K562 (cell line): ENCODE measurements at regions not wholly inside any gene's neighbourhood (a gene's known extent, or its start where the extent isn't known, plus 50 kb on each side); places are given as distances from the start of the nearest gene placed in this dataset.

Experiments used
- ATAC-seq: fragments of 200-7000 bp; cut with Tn5 transposase; 3 replicates; pipeline ENCODE4 v1.9.1; 2020; ENCODE audit warnings: moderate library complexity
- BruUV-seq: library from RNA; stranded (reverse); fragments of 400-500 nt; replicated peaks from 2 replicates; lab custom pipeline; 2021; lab: Mats Ljungman, UMichigan
- CTCF ChIA-PET: fragments of 300-600 bp; formaldehyde crosslinking; extraction: SDS; loops from one replicate; lab custom pipeline; 2021; ENCODE audit warnings: low intra/inter-chr PET ratio; lab: Yijun Ruan, JAX
- POLR2A ChIA-PET: fragments of 300-600, 350-650 bp; sonication (Branson Sonifier 250); formaldehyde crosslinking; extraction: SDS; loops from one replicate; lab custom pipeline; 2021; ENCODE audit warnings: antibody characterized with exemption, inconsistent platforms; lab: Yijun Ruan, JAX
- DNase-seq, 4 experiments: peaks; one replicate each; pipeline versions ENCODE4 v3.0.0 to v3.0.0-alpha.2; 2011 to 2018; ENCODE audit warnings: low spot score in 3 of 4, mixed read lengths in 3 of 4; ENCODE audit errors: extremely low read depth in 1 of 4
- FAIRE-seq: peaks from 2 replicates; lab custom pipeline; 2011; peaks lifted over from hg19 to GRCh38; lab: Jason Lieb, UNC
- H2AFZ ChIP-seq: 2 replicates; pipeline ENCODE4 v1.6.0; 2011; ENCODE audit warnings: low read depth, low read length, control low read depth, inconsistent platforms
- H3K27ac ChIP-seq: fragments of 200-600 bp; 3 replicates; pipeline ENCODE4 v1.8.0; 2011; ENCODE audit warnings: low read depth, mild to moderate bottlenecking, control low read depth, inconsistent platforms, low read length, moderate library complexity, mixed read lengths; ENCODE audit errors: extremely low read depth
- H3K27me3 ChIP-seq, 2 experiments: fragments of 300-600 bp in 1 of 2; 2 replicates in 1 of 2; 3 replicates in 1 of 2; pipeline versions ENCODE4 v1.6.0 to v1.8.0; 2011; ENCODE audit warnings: inconsistent platforms in 2 of 2, low read length in 2 of 2, mild to moderate bottlenecking in 1 of 2, mixed read lengths in 1 of 2, moderate library complexity in 1 of 2; ENCODE audit not compliant: control insufficient read depth in 2 of 2, insufficient read depth in 2 of 2
- H3K36me3 ChIP-seq: fragments of 300-600 bp; 3 replicates; pipeline ENCODE4 v1.8.0; 2011; ENCODE audit warnings: mild to moderate bottlenecking, low read length, inconsistent platforms; ENCODE audit not compliant: control insufficient read depth, insufficient read depth
- H3K4me1 ChIP-seq, 2 experiments: fragments of 200-600 bp in 1 of 2; replicated peaks in 1 of 2; 2 replicates in 1 of 2; 3 replicates in 1 of 2; pipeline versions ENCODE4 v1.5.1 to v1.8.0; 2011; ENCODE audit warnings: inconsistent platforms in 2 of 2, low read length in 2 of 2, mild to moderate bottlenecking in 1 of 2, mixed read lengths in 1 of 2, moderate library complexity in 1 of 2; ENCODE audit not compliant: control insufficient read depth in 2 of 2, insufficient read depth in 2 of 2
- H3K4me2 ChIP-seq: 2 replicates; pipeline ENCODE4 v1.6.1; 2011; ENCODE audit warnings: low read length, control low read depth, inconsistent platforms, mixed read lengths; ENCODE audit not compliant: insufficient read depth
- H3K4me3 ChIP-seq: fragments of 200-600 bp; sonication (generic), shearing (Covaris generic); 2 replicates; pipeline ENCODE4 v1.5.1; 2016; ENCODE audit warnings: control low read depth, inconsistent platforms
- H3K79me2 ChIP-seq: fragments of 200-600 bp; 3 replicates; pipeline ENCODE4 v1.8.0; 2011; ENCODE audit warnings: low read length, inconsistent platforms; ENCODE audit not compliant: control insufficient read depth, insufficient read depth
- H3K9ac ChIP-seq, 2 experiments: 2 replicates each; pipeline versions ENCODE4 v1.6.0 to v1.6.1; 2011; ENCODE audit warnings: low read depth in 2 of 2, low read length in 2 of 2, control low read depth in 1 of 2, inconsistent platforms in 1 of 2, mild to moderate bottlenecking in 1 of 2, mixed read lengths in 1 of 2; ENCODE audit not compliant: insufficient read depth in 1 of 2
- H3K9me1 ChIP-seq: one replicate; pipeline ENCODE4 v1.6.0; 2011; ENCODE audit warnings: inconsistent platforms, mild to moderate bottlenecking, low read length, moderate library complexity; ENCODE audit not compliant: control insufficient read depth, insufficient read depth
- H3K9me3 ChIP-seq: replicated peaks from 2 replicates; pipeline ENCODE4 v1.5.1; 2011; ENCODE audit warnings: low read depth, low read length, inconsistent platforms; ENCODE audit not compliant: control insufficient read depth, insufficient read depth
- H4K20me1 ChIP-seq: replicated peaks from 2 replicates; pipeline ENCODE4 v1.6.1; 2011; ENCODE audit warnings: low read length, inconsistent platforms, mixed read lengths; ENCODE audit not compliant: control insufficient read depth, insufficient read depth
- ATF1 ChIP-seq, 2 experiments: fragments of 450-650 bp in 1 of 2; IDR thresholded peaks; 2 replicates each; pipeline ENCODE4 v1.6.1; 2016; ENCODE audit warnings: missing compliant biosample characterization in 1 of 2, missing genetic modification characterization in 1 of 2
- CHD4 ChIP-seq: fragments of 200-600 bp; sonication (generic); IDR thresholded peaks from 3 replicates; pipeline ENCODE4 v1.6.1; 2012; ENCODE audit warnings: low read depth, mild to moderate bottlenecking, mixed read lengths, low read length, inconsistent platforms; ENCODE audit not compliant: insufficient read depth, insufficient replicate concordance, poor library complexity, severe bottlenecking
- HDAC2 ChIP-seq: fragments of 450-650 bp; IDR thresholded peaks from 2 replicates; pipeline ENCODE4 v1.6.1; 2016; ENCODE audit warnings: mild to moderate bottlenecking
- JUND ChIP-seq, 2 experiments: IDR thresholded peaks; 2 replicates in 1 of 2; 3 replicates in 1 of 2; pipeline ENCODE4 v1.6.1; 2011; ENCODE audit warnings: borderline replicate concordance in 2 of 2, low read depth in 2 of 2, low read length in 2 of 2, improper control_type of control experiment in 1 of 2, missing biosample characterization in 1 of 2, missing genetic modification characterization in 1 of 2, missing genetic modification reagents in 1 of 2
- KAT2B ChIP-seq: IDR thresholded peaks from one replicate; pipeline ENCODE4 v1.6.1; 2012; ENCODE audit warnings: low read depth, mild to moderate bottlenecking, control low read depth, inconsistent platforms, low read length, moderate library complexity
- MED1 ChIP-seq: sonication (generic); formaldehyde crosslinking; IDR thresholded peaks from 2 replicates; pipeline ENCODE4 v1.8.1; 2023; ENCODE audit warnings: missing genetic modification reagents, borderline replicate concordance
- NFE2 ChIP-seq: IDR thresholded peaks from 2 replicates; pipeline ENCODE4 v1.6.1; 2014; ENCODE audit warnings: antibody characterized with exemption, low read depth
- SAFB ChIP-seq: fragments of 200-400 bp; formaldehyde crosslinking; IDR thresholded peaks from 2 replicates; pipeline ENCODE4 v1.6.1; 2017; ENCODE audit warnings: low read depth, low read length, borderline replicate concordance
- SP2 ChIP-seq: IDR thresholded peaks from 2 replicates; pipeline ENCODE4 v1.6.1; 2011; ENCODE audit warnings: mild to moderate bottlenecking, low read depth, low read length, moderate library complexity; ENCODE audit not compliant: poor library complexity, severe bottlenecking; ENCODE audit errors: extremely low read depth
- SRSF9 ChIP-seq: fragments of 200-400 bp; formaldehyde crosslinking; IDR thresholded peaks from 2 replicates; pipeline ENCODE4 v1.6.1; 2017; ENCODE audit warnings: low read depth, low read length, borderline replicate concordance
- TAF7 ChIP-seq: fragments of 450-650 bp; IDR thresholded peaks from 2 replicates; pipeline ENCODE4 v1.6.1; 2016; ENCODE audit warnings: missing genetic modification characterization, missing compliant biosample characterization
- TARDBP ChIP-seq: fragments of 450-650 bp; IDR thresholded peaks from 2 replicates; pipeline ENCODE4 v1.6.1; 2016
- TEAD4 ChIP-seq, 2 experiments: sonication (generic) in 1 of 2; formaldehyde crosslinking in 1 of 2; IDR thresholded peaks; 2 replicates each; pipeline versions ENCODE4 v1.6.1 to v1.8.0; 2012 to 2022; ENCODE audit warnings: borderline replicate concordance in 1 of 2, inconsistent platforms in 1 of 2, low read length in 1 of 2, mild to moderate bottlenecking in 1 of 2, missing genetic modification reagents in 1 of 2
- ZNF232 ChIP-seq: sonication (generic); formaldehyde crosslinking; IDR thresholded peaks from 2 replicates; pipeline ENCODE4 v1.8.0; 2022; ENCODE audit warnings: mild to moderate bottlenecking, missing genetic modification reagents
- ZNF24 ChIP-seq: fragments of 450-650 bp; IDR thresholded peaks from 2 replicates; pipeline ENCODE4 v1.6.1; 2016
- ZNF354B ChIP-seq: fragments of 250-450 bp; sonication (Bioruptor Pico); IDR thresholded peaks from 2 replicates; pipeline ENCODE4 v1.4.0; 2020
- ZNF644 ChIP-seq: fragments of 200-800 bp; sonication (Bioruptor generic); IDR thresholded peaks from 2 replicates; pipeline ENCODE4 v1.6.1; 2016; ENCODE audit warnings: low read depth, missing genetic modification characterization, missing compliant biosample characterization
- WGBS: fragments of 100-300 bp; shearing (Covaris generic); methylation state at CpG from one replicate; pipeline ENCODE4 v1.1.6; 2016; ENCODE audit warnings: low coverage, mixed read lengths; ENCODE audit not compliant: insufficient coverage; ENCODE audit errors: missing lambda C conversion rate; 5-methylcytosine and 5-hydroxymethylcytosine counted together
- in situ Hi-C: fragments of 300-500 bp; cut with MboI; formaldehyde crosslinking; loops from 4 replicates; pipeline ENCODE4 v1.15.0; 2018; ENCODE audit warnings: inconsistent platforms, mixed read lengths
- intact Hi-C: fragments of 100-400 bp; cut with micrococcal nuclease; formaldehyde crosslinking; loops from 2 replicates; pipeline ENCODE4 v1.14.2; 2022
- TF ChIP-seq, protein P1 (sequence below): sonication (generic); formaldehyde crosslinking; IDR thresholded peaks from 2 replicates; pipeline ENCODE4 v1.8.0; 2022; ENCODE audit warnings: mild to moderate bottlenecking, missing genetic modification reagents

DNA sequence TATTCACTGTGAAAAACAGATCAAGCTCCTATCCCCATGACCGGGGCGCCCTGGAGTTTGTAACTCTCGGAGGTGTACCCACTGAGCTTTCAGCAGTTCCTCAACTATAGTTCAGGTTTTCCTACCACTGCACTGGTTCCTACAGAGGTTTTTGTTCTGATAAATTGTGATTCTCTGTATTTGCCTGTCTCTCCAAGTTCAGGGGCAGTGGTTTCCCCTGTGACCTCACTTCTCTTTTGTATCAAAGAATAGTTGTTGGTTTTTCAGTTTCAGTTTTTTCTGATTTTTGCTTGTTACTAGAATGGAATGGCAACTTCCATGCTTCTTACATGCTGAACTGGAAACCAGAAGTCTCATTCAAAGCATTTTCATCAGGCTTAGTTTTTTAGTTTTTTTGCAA, 56.8 kb upstream of the PLS3 start:
- no TSS peak for BruUV-seq
- WGBS = 0% methylated on average over 3 of the region's 3 CpGs
- no peaks in the 10 kb centered on the region for H3K79me2 ChIP-seq
- ChIA-PET POLR2A (no interaction called here), CTCF (no interaction called here)
- H3K27ac ChIP-seq = no peak overlapping the region
- H3K27me3 ChIP-seq = no peaks in the 10 kb centered on the region
- no peak overlapping the region for H3K4me3 ChIP-seq
- in situ Hi-C loops = no loop called here
- H3K36me3 ChIP-seq = no peaks in the 10 kb centered on the region
- H3K9me1 ChIP-seq = no peaks in the 10 kb centered on the region
- ATAC-seq (no peak), FAIRE-seq (no peak), DNase-seq (no peak)
- H4K20me1 ChIP-seq = no peaks in the 10 kb centered on the region
- H2AFZ ChIP-seq = no peak overlapping the region
- intact Hi-C loops = no loop called here
- H3K4me1 ChIP-seq = no peaks in the 10 kb centered on the region
- no peak overlapping the region for H3K9ac ChIP-seq
- no peaks in the 10 kb centered on the region for H3K9me3 ChIP-seq
- no peak overlapping the region for H3K4me2 ChIP-seq
- TF ChIP-seq SP2 = no peak
- TF ChIP-seq TAF7 (tag) = no peak
- TF ChIP-seq CHD4 = no peak
- no peak for TF ChIP-seq ZNF232 (CRISPR knock-in tag)
- no peak for TF ChIP-seq NFE2
- TF ChIP-seq ZNF354B = no peak
- TF ChIP-seq, protein P1, sequence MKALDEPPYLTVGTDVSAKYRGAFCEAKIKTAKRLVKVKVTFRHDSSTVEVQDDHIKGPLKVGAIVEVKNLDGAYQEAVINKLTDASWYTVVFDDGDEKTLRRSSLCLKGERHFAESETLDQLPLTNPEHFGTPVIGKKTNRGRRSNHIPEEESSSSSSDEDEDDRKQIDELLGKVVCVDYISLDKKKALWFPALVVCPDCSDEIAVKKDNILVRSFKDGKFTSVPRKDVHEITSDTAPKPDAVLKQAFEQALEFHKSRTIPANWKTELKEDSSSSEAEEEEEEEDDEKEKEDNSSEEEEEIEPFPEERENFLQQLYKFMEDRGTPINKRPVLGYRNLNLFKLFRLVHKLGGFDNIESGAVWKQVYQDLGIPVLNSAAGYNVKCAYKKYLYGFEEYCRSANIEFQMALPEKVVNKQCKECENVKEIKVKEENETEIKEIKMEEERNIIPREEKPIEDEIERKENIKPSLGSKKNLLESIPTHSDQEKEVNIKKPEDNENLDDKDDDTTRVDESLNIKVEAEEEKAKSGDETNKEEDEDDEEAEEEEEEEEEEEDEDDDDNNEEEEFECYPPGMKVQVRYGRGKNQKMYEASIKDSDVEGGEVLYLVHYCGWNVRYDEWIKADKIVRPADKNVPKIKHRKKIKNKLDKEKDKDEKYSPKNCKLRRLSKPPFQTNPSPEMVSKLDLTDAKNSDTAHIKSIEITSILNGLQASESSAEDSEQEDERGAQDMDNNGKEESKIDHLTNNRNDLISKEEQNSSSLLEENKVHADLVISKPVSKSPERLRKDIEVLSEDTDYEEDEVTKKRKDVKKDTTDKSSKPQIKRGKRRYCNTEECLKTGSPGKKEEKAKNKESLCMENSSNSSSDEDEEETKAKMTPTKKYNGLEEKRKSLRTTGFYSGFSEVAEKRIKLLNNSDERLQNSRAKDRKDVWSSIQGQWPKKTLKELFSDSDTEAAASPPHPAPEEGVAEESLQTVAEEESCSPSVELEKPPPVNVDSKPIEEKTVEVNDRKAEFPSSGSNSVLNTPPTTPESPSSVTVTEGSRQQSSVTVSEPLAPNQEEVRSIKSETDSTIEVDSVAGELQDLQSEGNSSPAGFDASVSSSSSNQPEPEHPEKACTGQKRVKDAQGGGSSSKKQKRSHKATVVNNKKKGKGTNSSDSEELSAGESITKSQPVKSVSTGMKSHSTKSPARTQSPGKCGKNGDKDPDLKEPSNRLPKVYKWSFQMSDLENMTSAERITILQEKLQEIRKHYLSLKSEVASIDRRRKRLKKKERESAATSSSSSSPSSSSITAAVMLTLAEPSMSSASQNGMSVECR (CRISPR knock-in tag) = no peak
- no peak for TF ChIP-seq ZNF644 (tag)
- no peak for TF ChIP-seq KAT2B
- TF ChIP-seq JUND (IDR thresholded peaks at IDR 0.05; ENCODE audit: borderline replicate concordance, low read depth, low read length) = no peak
- TF ChIP-seq JUND (tag; IDR thresholded peaks at IDR 0.05; ENCODE audit: borderline replicate concordance, low read depth, low read length) = no peak
- TF ChIP-seq MED1 (CRISPR knock-in tag) = no peak
- TF ChIP-seq ZNF24 = no peak
- TF ChIP-seq HDAC2 = no peak
- no peak for TF ChIP-seq TEAD4 (IDR thresholded peaks at IDR 0.05; ENCODE audit: low read length)
- no peak for TF ChIP-seq TEAD4 (CRISPR knock-in tag; IDR thresholded peaks at IDR 0.05; ENCODE audit: borderline replicate concordance)
- TF ChIP-seq SRSF9 = no peak
- TF ChIP-seq TARDBP = no peak
- no peak for TF ChIP-seq SAFB
- no peak for TF ChIP-seq ATF1 (CRISPR knock-in tag; IDR thresholded peaks at IDR 0.05)
- no peak for TF ChIP-seq ATF1 (tag; IDR thresholded peaks at IDR 0.05)
